GM13977 (cell line): ENCODE measurements at regions not wholly inside any gene's neighbourhood (a gene's known extent, or its start where the extent isn't known, plus 50 kb on each side); places are given as distances from the start of the nearest gene placed in this dataset.

Source experiments
- DNase-seq: peaks from one replicate; pipeline ENCODE4 v3.0.0; 2012; ENCODE audit warnings: low spot score
- CTCF ChIP-seq: IDR thresholded peaks from 2 replicates; pipeline ENCODE4 v1.5.1; 2012; ENCODE audit warnings: mild to moderate bottlenecking, control low read depth; ENCODE audit not compliant: insufficient read depth; ENCODE audit errors: extremely low read depth, missing control alignments
- in situ Hi-C: fragments of 300-500 bp; cut with MboI; formaldehyde crosslinking; loops from one replicate; pipeline ENCODE4 v1.12.0; 2022; ENCODE audit warnings: low sequenced_read_pairs, low pct_unique_long_range_greater_than_20kb, mixed read lengths, inconsistent platforms; ENCODE audit not compliant: unreplicated experiment

- TF ChIP-seq CTCF: peak; percentile 73
- in situ Hi-C loops: loop anchor here (5.0 to 25.0 kb wide), 4 partner anchors 188 to 743 kb away; no protein-coding TSS in a partner anchor
- peak; percentile 36 for DNase-seq
These were observed 52.0 kb upstream of the RNU6-8 start for GRCh38 chr14:32254952-32255679.

GRCh38 chr14:32255789-32256188, 52.7 kb upstream of the RNU6-8 start:
- DNase-seq: no peak
- no peak for TF ChIP-seq CTCF
- in situ Hi-C loops: loop anchor here (5.0 to 25.0 kb wide), 4 partner anchors 188 to 743 kb away; no protein-coding TSS in a partner anchor

GRCh38 chr14:32256576-32256975, 53.5 kb upstream of the RNU6-8 start:
- DNase-seq: no peak
- TF ChIP-seq CTCF: no peak
- in situ Hi-C loops: loop anchor here (5.0 to 25.0 kb wide), 4 partner anchors 189 to 744 kb away; no protein-coding TSS in a partner anchor

- TF ChIP-seq CTCF: no peak
- no peak for DNase-seq
- in situ Hi-C loops: loop anchor here (5.0 to 25.0 kb wide), 4 partner anchors 191 to 746 kb away; no protein-coding TSS in a partner anchor
These were observed 55.4 kb upstream of the RNU6-8 start for GRCh38 chr14:32258336-32258993.

- DNase-seq: peak; percentile 33
- TF ChIP-seq CTCF: no peak
- in situ Hi-C loops: loop anchor here (5.0 to 25.0 kb wide), 4 partner anchors 192 to 747 kb away; no protein-coding TSS in a partner anchor
These were observed 56.4 kb upstream of the RNU6-8 start for GRCh38 chr14:32259368-32260013.

GRCh38 chr14:32263939-32264567, 61.0 kb upstream of the RNU6-8 start:
- TF ChIP-seq CTCF: no peak
- DNase-seq: no peak
- in situ Hi-C loops: loop anchor here (25.0 kb wide), 2 partner anchors 327 to 752 kb away; no protein-coding TSS in a partner anchor
